A549 (cell line): ENCODE measurements at regions not wholly inside any gene's neighbourhood (a gene's known extent, or its start where the extent isn't known, plus 50 kb on each side); places are given as distances from the start of the nearest gene placed in this dataset.

Source experiments
- ATAC-seq, 2 experiments: fragments of 200-7000 bp in 1 of 2; fragments of >200 bp in 1 of 2; cut with Nextera tagmentation in 1 of 2; cut with Tn5 transposase in 1 of 2; 3 replicates each; pipeline versions ENCODE4 v1.8.0 to v1.9.1; 2018 to 2020; ENCODE audit warnings: mild to moderate bottlenecking in 1 of 2, moderate library complexity in 1 of 2
- CTCF ChIA-PET: fragments of 300-600 bp; sonication (Branson Sonifier 250); formaldehyde crosslinking; extraction: SDS; loops from one replicate; lab custom pipeline; 2021; ENCODE audit warnings: antibody characterized with exemption, inconsistent platforms; lab: Yijun Ruan, JAX
- POLR2A ChIA-PET: fragments of 350-600 bp; formaldehyde crosslinking; extraction: SDS; loops from one replicate; lab custom pipeline; 2021; ENCODE audit warnings: antibody characterized with exemption, inconsistent platforms; lab: Yijun Ruan, JAX
- DNase-seq, 2 experiments: peaks; one replicate each; pipeline versions ENCODE4 v3.0.0 to v3.0.0-alpha.2; 2011 to 2016; ENCODE audit warnings: low read depth in 1 of 2, low spot score in 1 of 2
- FAIRE-seq: peaks from 2 replicates; lab custom pipeline; 2011; peaks lifted over from hg19 to GRCh38; lab: Jason Lieb, UNC
- H3K27ac ChIP-seq, 2 experiments: fragments of >200 bp; sonication (Bioruptor Twin); formaldehyde crosslinking; 3 replicates each; pipeline ENCODE4 v1.5.1; 2016 to 2017
- H3K4me1 ChIP-seq: fragments of >200 bp; sonication (Bioruptor Twin); formaldehyde crosslinking; 3 replicates; pipeline ENCODE4 v1.6.1; 2016
- H3K4me2 ChIP-seq: fragments of >200 bp; sonication (Bioruptor Twin); formaldehyde crosslinking; 3 replicates; pipeline ENCODE4 v1.6.1; 2016
- H3K4me3 ChIP-seq: fragments of >200 bp; sonication (Bioruptor Twin); formaldehyde crosslinking; 3 replicates; pipeline ENCODE4 v1.5.1; 2016
- H3K9me3 ChIP-seq: fragments of >200 bp; sonication (Bioruptor Twin); formaldehyde crosslinking; 3 replicates; pipeline ENCODE4 v1.6.1; 2016
- BHLHE40 ChIP-seq: IDR thresholded peaks from 2 replicates; pipeline ENCODE4 v1.6.1; 2012; ENCODE audit warnings: low read depth, low read length, inconsistent platforms
- CBX8 ChIP-seq: fragments of 200-600 bp; sonication (generic); IDR thresholded peaks from 2 replicates; pipeline ENCODE4 v1.6.1; 2016
- CEBPB ChIP-seq, 2 experiments: fragments of >200 bp in 1 of 2; sonication (Bioruptor Twin) in 1 of 2; formaldehyde crosslinking in 1 of 2; IDR thresholded peaks; 2 replicates each; pipeline ENCODE4 v1.6.1; 2012 to 2016
- CHD4 ChIP-seq: fragments of 200-600 bp; sonication (generic); IDR thresholded peaks from 2 replicates; pipeline ENCODE4 v1.6.1; 2016; ENCODE audit warnings: antibody characterized with exemption, mild to moderate bottlenecking, borderline replicate concordance
- EHF ChIP-seq: fragments of 250-450 bp; sonication (Bioruptor Pico); IDR thresholded peaks from 2 replicates; pipeline ENCODE4 v1.5.0; 2020; ENCODE audit warnings: mild to moderate bottlenecking
- EP300 ChIP-seq, 2 experiments: fragments of >200 bp; sonication (Bioruptor Twin); formaldehyde crosslinking; IDR thresholded peaks; 2 replicates in 1 of 2; 3 replicates in 1 of 2; pipeline ENCODE4 v1.6.1; 2016 to 2017
- FOSB ChIP-seq: fragments of 250-450 bp; sonication (Bioruptor Pico); IDR thresholded peaks from 2 replicates; pipeline ENCODE4 v1.5.0; 2020; ENCODE audit warnings: mild to moderate bottlenecking, moderate library complexity
- FOSL2 ChIP-seq, 2 experiments: fragments of 450-650 bp in 1 of 2; fragments of >200 bp in 1 of 2; sonication (Bioruptor Twin) in 1 of 2; formaldehyde crosslinking; IDR thresholded peaks; 2 replicates each; pipeline versions ENCODE4 v1.5.0 to v1.6.1; 2016 to 2020; ENCODE audit warnings: mild to moderate bottlenecking in 1 of 2, moderate library complexity in 1 of 2
- FOXS1 ChIP-seq: fragments of 250-450 bp; sonication (Bioruptor Pico); IDR thresholded peaks from 2 replicates; pipeline ENCODE4 v1.5.0; 2020; ENCODE audit warnings: mild to moderate bottlenecking, moderate library complexity
- HDAC2 ChIP-seq: fragments of 200-600 bp; sonication (generic); IDR thresholded peaks from 2 replicates; pipeline ENCODE4 v1.6.1; 2016
- HEYL ChIP-seq: fragments of 250-450 bp; sonication (Bioruptor Pico); IDR thresholded peaks from 2 replicates; pipeline ENCODE4 v1.8.0; 2021; ENCODE audit warnings: mild to moderate bottlenecking, moderate library complexity
- HOXA7 ChIP-seq: fragments of 250-450 bp; sonication (Bioruptor Pico); IDR thresholded peaks from 2 replicates; pipeline ENCODE4 v1.5.0; 2020; ENCODE audit warnings: mild to moderate bottlenecking, moderate library complexity
- HOXB13 ChIP-seq: fragments of 250-450 bp; sonication (Bioruptor Pico); IDR thresholded peaks from 2 replicates; pipeline ENCODE4 v1.5.0; 2020; ENCODE audit warnings: low read depth, mild to moderate bottlenecking, moderate library complexity
- HOXB5 ChIP-seq: fragments of 250-450 bp; sonication (Bioruptor Pico); IDR thresholded peaks from 2 replicates; pipeline ENCODE4 v1.5.0; 2020; ENCODE audit warnings: mild to moderate bottlenecking, moderate library complexity
- JUN ChIP-seq, 2 experiments: fragments of >200 bp; sonication (Bioruptor Twin); formaldehyde crosslinking; IDR thresholded peaks; 2 replicates in 1 of 2; 3 replicates in 1 of 2; pipeline ENCODE4 v1.6.1; 2016 to 2017
- JUNB ChIP-seq: fragments of >200 bp; sonication (Bioruptor Twin); formaldehyde crosslinking; IDR thresholded peaks from 2 replicates; pipeline ENCODE4 v1.6.1; 2016
- KDM1A ChIP-seq: fragments of 200-600 bp; sonication (generic); IDR thresholded peaks from 2 replicates; pipeline ENCODE4 v1.6.1; 2016; ENCODE audit warnings: low read depth, mild to moderate bottlenecking
- KDM5A ChIP-seq: fragments of 200-600 bp; sonication (generic); IDR thresholded peaks from 2 replicates; pipeline ENCODE4 v1.6.1; 2016; ENCODE audit warnings: antibody characterized with exemption, mild to moderate bottlenecking
- MAFK ChIP-seq: fragments of 450-650 bp; IDR thresholded peaks from 2 replicates; pipeline ENCODE4 v1.6.1; 2014; ENCODE audit not compliant: partially characterized antibody
- NFE2L2 ChIP-seq: fragments of 150-350 bp; conservative IDR thresholded peaks from 2 replicates; pipeline ENCODE4 v1.6.1; 2014; ENCODE audit warnings: low read length
- PBX3 ChIP-seq: IDR thresholded peaks from 2 replicates; pipeline ENCODE4 v1.6.1; 2012
- PHF8 ChIP-seq: fragments of 200-600 bp; sonication (generic); IDR thresholded peaks from 2 replicates; pipeline ENCODE4 v1.6.1; 2016; ENCODE audit warnings: low read depth, mild to moderate bottlenecking, antibody characterized with exemption, moderate library complexity, borderline replicate concordance
- RARB ChIP-seq: fragments of 250-450 bp; sonication (Bioruptor Pico); IDR thresholded peaks from 2 replicates; pipeline ENCODE4 v1.8.0; 2021; ENCODE audit warnings: mild to moderate bottlenecking, moderate library complexity
- RFX5 ChIP-seq: fragments of 450-650 bp; IDR thresholded peaks from 2 replicates; pipeline ENCODE4 v1.7.1; 2014; ENCODE audit warnings: antibody characterized with exemption, mild to moderate bottlenecking, moderate library complexity
- SMC3 ChIP-seq: fragments of >200 bp; sonication (Bioruptor Twin); formaldehyde crosslinking; IDR thresholded peaks from 3 replicates; pipeline ENCODE4 v1.6.1; 2018; ENCODE audit warnings: inconsistent platforms
- SREBF2 ChIP-seq: fragments of 450-650 bp; IDR thresholded peaks from 2 replicates; pipeline ENCODE4 v1.6.1; 2014; ENCODE audit warnings: mild to moderate bottlenecking, moderate library complexity
- TFCP2L1 ChIP-seq: fragments of 250-450 bp; sonication (Bioruptor Pico); IDR thresholded peaks from 2 replicates; pipeline ENCODE4 v1.5.0; 2021; ENCODE audit warnings: mild to moderate bottlenecking
- ZFP36 ChIP-seq: fragments of 450-650 bp; IDR thresholded peaks from 2 replicates; pipeline ENCODE4 v1.6.1; 2014; ENCODE audit warnings: borderline replicate concordance; ENCODE audit not compliant: partially characterized antibody
- ZSCAN20 ChIP-seq: fragments of 250-450 bp; sonication (Bioruptor Pico); IDR thresholded peaks from 2 replicates; pipeline ENCODE4 v1.8.0; 2022; ENCODE audit warnings: mild to moderate bottlenecking, moderate library complexity
- WGBS: methylation state at CpG from one replicate; pipeline ENCODE4 v1.1.6; 2017; ENCODE audit errors: missing lambda C conversion rate; 5-methylcytosine and 5-hydroxymethylcytosine counted together
- TF ChIP-seq, protein P1 (sequence below): fragments of >200 bp; sonication (Bioruptor Twin); formaldehyde crosslinking; IDR thresholded peaks from 2 replicates; pipeline ENCODE4 v1.6.1; 2016
- TF ChIP-seq, protein P2 (sequence below): IDR thresholded peaks from 2 replicates; pipeline ENCODE4 v1.6.1; 2012
- TF ChIP-seq, protein P3 (sequence below): fragments of >200 bp; sonication (Bioruptor Twin); formaldehyde crosslinking; IDR thresholded peaks from 3 replicates; pipeline ENCODE4 v1.5.1; 2016

DNA sequence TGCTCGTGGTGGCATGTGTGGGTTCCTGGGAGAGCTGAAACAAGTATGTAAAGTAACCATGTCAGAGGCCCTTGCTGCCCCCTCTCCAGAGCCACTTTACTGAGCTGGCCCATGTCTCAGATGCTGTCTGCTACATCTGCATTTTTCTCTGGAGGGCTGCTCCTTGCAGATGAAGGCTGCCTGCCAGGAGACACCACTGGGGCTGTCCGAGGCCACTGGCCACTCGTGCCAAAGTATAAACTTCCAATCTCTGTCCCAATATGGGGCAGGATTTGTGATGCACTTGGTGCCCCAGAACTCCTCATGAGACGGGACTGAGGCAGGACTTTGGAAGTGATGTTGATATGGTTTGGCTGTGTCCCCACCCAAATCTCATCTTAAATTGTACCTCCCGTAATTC, 478.4 kb upstream of the B3GAT1 start:
- TF ChIP-seq EHF (no peak), HDAC2 (no peak)
- TF ChIP-seq, all 56 proteins: peak for 0
- H3K27ac ChIP-seq, result no peak overlapping the region

GRCh38 chr11:134889832-134890231, 477.8 kb upstream of the B3GAT1 start:
- no peak for ATAC-seq
- Histone ChIP-seq H3K27ac (no peak overlapping the region), H3K9me3 (no peaks in the 10 kb centered on the region), H3K4me1 (no peaks in the 10 kb centered on the region), H3K4me2 (no peak overlapping the region), H3K4me3 (no peak overlapping the region)
- FAIRE-seq, result no peak
- 0% methylated on average over 4 of the region's 6 CpGs for WGBS
- no peak for TF ChIP-seq HOXA7 (CRISPR knock-in tag)
- no peak for TF ChIP-seq SREBF2
- TF ChIP-seq FOXS1 (CRISPR knock-in tag), result no peak
- no peak for TF ChIP-seq KDM5A
- no peak for TF ChIP-seq MAFK
- TF ChIP-seq RARB (CRISPR knock-in tag), result no peak
- no peak for DNase-seq
- POLR2A ChIA-PET, result no interaction called here
- CTCF ChIA-PET, result no interaction called here

More for the DNA sequence above, 478.4 kb upstream of the B3GAT1 start:
- H3K4me3 ChIP-seq, result no peak overlapping the region
- FAIRE-seq, result no peak
- ATAC-seq, result no peak
- H3K4me2 ChIP-seq, result no peak overlapping the region
- no peaks in the 10 kb centered on the region for H3K4me1 ChIP-seq
- DNase-seq, result no peak
- POLR2A ChIA-PET, result no interaction called here
- CTCF ChIA-PET, result no interaction called here
- H3K9me3 ChIP-seq, result no peaks in the 10 kb centered on the region
- 0% methylated on average over 5 of the region's 5 CpGs for WGBS

GRCh38 chr11:134888821-134889220, 476.8 kb upstream of the B3GAT1 start:
- Histone ChIP-seq H3K4me3 (no peak overlapping the region), H3K4me1 (no peaks in the 10 kb centered on the region), H3K9me3 (no peaks in the 10 kb centered on the region), H3K27ac (no peak overlapping the region), H3K4me2 (no peak overlapping the region)
- CTCF ChIA-PET, result no interaction called here
- ATAC-seq (no peak), FAIRE-seq (no peak), DNase-seq (no peak)
- 44% methylated on average over 10 of the region's 10 CpGs for WGBS
- POLR2A ChIA-PET, result no interaction called here
- TF ChIP-seq HOXB13 (CRISPR knock-in tag), result no peak
- TF ChIP-seq NFE2L2, result no peak
- TF ChIP-seq JUN (IDR thresholded peaks at IDR 0.05), result no peak
- no peak for TF ChIP-seq ZFP36
- no peak for TF ChIP-seq ZSCAN20
- TF ChIP-seq EP300 (IDR thresholded peaks at IDR 0.05), result no peak
- TF ChIP-seq FOSL2 (IDR thresholded peaks at IDR 0.05), result no peak
- TF ChIP-seq FOSL2 (CRISPR knock-in tag; IDR thresholded peaks at IDR 0.05), result no peak
- TF ChIP-seq, protein P1, sequence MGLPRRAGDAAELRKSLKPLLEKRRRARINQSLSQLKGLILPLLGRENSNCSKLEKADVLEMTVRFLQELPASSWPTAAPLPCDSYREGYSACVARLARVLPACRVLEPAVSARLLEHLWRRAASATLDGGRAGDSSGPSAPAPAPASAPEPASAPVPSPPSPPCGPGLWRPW, result no peak
- TF ChIP-seq CBX8, result no peak
- TF ChIP-seq RFX5, result no peak
- TF ChIP-seq, protein P2, sequence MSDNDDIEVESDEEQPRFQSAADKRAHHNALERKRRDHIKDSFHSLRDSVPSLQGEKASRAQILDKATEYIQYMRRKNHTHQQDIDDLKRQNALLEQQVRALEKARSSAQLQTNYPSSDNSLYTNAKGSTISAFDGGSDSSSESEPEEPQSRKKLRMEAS, result no peak
- no peak for TF ChIP-seq HEYL (CRISPR knock-in tag)
- TF ChIP-seq, protein P3, sequence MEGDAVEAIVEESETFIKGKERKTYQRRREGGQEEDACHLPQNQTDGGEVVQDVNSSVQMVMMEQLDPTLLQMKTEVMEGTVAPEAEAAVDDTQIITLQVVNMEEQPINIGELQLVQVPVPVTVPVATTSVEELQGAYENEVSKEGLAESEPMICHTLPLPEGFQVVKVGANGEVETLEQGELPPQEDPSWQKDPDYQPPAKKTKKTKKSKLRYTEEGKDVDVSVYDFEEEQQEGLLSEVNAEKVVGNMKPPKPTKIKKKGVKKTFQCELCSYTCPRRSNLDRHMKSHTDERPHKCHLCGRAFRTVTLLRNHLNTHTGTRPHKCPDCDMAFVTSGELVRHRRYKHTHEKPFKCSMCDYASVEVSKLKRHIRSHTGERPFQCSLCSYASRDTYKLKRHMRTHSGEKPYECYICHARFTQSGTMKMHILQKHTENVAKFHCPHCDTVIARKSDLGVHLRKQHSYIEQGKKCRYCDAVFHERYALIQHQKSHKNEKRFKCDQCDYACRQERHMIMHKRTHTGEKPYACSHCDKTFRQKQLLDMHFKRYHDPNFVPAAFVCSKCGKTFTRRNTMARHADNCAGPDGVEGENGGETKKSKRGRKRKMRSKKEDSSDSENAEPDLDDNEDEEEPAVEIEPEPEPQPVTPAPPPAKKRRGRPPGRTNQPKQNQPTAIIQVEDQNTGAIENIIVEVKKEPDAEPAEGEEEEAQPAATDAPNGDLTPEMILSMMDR, result no peak

GRCh38 chr11:134887896-134888295, 475.9 kb upstream of the B3GAT1 start:
- no peak for TF ChIP-seq HOXB5 (CRISPR knock-in tag)
- TF ChIP-seq JUNB, result no peak
- no peak for TF ChIP-seq FOXS1 (CRISPR knock-in tag)
- TF ChIP-seq CHD4, result no peak
- TF ChIP-seq KDM1A, result no peak
- TF ChIP-seq TFCP2L1 (CRISPR knock-in tag), result no peak
- no peak for TF ChIP-seq CEBPB (IDR thresholded peaks at IDR 0.05)
- no peak for TF ChIP-seq BHLHE40
- TF ChIP-seq RFX5, result no peak
- no peak for TF ChIP-seq HEYL (CRISPR knock-in tag)
- TF ChIP-seq MAFK, result no peak
- no peak for TF ChIP-seq HDAC2
- TF ChIP-seq SMC3, result no peak
- TF ChIP-seq PHF8, result no peak
- TF ChIP-seq PBX3, result no peak
- TF ChIP-seq NFE2L2, result no peak
- TF ChIP-seq EP300 (IDR thresholded peaks at IDR 0.05), result no peak
- no peak for TF ChIP-seq FOSB (CRISPR knock-in tag)
- TF ChIP-seq, all 56 proteins: peak for 0
- FAIRE-seq (no peak), DNase-seq (no peak), ATAC-seq (no peak)
- ChIA-PET CTCF (no interaction called here), POLR2A (no interaction called here)
- Histone ChIP-seq H3K4me1 (no peaks in the 10 kb centered on the region), H3K4me2 (no peak overlapping the region), H3K9me3 (no peaks in the 10 kb centered on the region), H3K27ac (no peak overlapping the region), H3K4me3 (no peak overlapping the region)
- WGBS, result 0% methylated on average over 3 of the region's 4 CpGs
